Tongue (tissue), 1 donor: ENCODE measurements at regions not wholly inside any gene's neighbourhood (a gene's known extent, or its start where the extent isn't known, plus 50 kb on each side); places are given as distances from the start of the nearest gene placed in this dataset.
A peak's percentile ranks its signal among the peaks of the same experiment; 100 is the strongest.
"Not testable (repeated sequence)": the region's sequence is repeated elsewhere in the genome, so short reads cannot be mapped to it uniquely, and the experiment has no call there.

Experiments used
- DNase-seq: peaks from one replicate; pipeline ENCODE4 v3.0.0-alpha.2; 2015

DNA sequence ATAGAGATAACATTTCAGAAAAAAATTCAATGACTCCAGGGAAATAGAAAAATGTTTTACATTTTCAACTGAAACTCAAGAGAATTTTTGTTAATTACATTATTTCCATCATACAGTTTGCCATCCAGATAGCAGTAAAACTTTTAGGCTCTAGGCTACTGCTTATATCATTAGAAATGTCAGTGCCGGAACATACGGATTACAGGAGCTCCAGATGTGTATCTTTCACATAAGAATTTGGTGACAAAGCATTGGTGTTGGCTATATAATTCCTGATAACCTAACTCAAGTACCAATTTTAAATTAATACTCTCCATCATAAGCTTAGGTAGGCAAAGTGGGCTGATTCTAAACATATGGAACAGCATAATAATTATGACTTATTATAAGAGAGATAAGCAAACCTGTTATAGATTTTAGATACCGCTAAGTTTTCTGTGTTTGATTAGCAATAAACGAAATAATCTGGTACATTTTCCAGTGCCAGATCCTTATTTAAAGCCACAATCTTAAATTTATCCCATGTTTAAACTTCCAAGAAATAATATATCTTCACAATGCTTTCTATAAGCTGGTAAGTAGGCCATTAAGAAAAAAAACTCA is 637.9 kb downstream of the NXPH1 start:
- DNase-seq, result no peak

DNA sequence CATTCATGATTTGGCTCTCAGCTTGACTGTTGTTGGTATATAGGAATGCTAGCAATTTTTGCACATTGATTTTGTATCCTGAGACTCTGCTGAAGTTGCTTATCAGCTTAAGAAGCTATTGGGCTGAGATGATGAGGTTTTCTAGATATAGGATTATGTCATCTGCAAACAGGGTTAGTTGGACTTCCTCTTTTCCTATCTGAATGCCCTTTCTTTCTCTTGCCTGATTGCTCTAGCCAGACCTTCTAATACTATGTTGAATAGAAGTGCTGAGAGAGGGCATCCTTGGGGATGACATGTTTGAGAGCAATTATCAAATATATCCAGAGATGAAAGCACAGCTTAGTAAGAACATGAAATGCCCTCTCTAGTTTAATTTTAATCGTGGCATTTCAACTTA is 642.4 kb downstream of the NXPH1 start:
- not testable (repeated sequence) for DNase-seq

DNA sequence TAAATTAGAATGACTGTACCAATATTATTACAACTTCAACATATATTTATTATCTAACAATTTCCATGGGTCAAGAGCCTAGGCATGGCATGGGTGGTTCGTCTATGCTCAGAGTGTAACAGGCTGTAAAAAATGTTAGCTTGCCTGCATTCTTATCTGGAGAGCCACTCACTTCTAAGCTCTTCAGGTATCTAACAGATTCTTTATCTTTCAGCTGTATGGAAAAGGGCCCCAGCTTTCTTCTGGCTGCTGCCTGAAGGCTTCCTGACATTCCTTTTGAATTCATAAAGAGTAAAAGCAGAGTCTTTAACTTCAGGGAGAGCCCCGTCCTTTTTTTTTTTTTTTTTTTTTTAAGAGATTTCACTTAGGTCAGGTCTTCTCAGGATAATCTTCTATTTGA is 648.8 kb downstream of the NXPH1 start:
- DNase-seq, result no peak

DNA sequence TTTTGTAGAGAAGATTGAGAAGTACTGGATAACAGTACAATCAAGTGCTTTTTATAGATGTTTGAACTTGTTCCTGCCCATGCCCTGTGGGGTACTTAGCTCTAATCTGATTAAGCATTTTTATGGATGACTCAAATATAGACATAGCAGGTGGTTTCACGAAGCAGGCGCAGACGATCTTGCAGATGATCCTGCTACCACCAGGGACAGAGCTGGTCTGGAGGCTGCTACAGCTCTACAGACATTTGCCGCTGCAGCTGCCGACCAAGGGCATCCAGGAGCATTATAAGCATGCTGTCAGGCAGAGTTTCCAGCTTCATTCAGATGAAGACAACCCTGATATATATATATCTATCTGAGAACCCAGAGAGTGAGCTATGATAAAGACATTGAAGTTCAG is 650.4 kb downstream of the NXPH1 start:
- DNase-seq, result peak; percentile 7

DNA sequence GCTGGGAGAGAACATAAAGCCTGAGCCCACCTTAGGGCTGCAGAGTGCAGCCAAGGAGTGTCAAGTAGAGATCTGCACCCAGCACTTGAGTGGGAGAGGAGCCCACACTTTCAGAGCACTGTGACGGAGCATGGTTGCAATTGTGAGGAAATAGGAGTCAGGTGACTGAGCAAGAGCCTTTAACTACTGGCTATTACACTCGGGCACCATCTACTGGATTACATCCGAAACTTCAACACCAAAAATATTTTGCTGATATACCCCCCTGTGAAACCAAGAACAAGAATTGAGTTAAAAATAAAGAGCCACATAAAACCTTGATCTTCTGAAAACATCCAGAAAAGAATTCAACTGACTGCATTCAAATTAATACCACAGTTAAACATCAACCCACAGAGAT is 657.9 kb downstream of the NXPH1 start:
- no peak for DNase-seq

DNA sequence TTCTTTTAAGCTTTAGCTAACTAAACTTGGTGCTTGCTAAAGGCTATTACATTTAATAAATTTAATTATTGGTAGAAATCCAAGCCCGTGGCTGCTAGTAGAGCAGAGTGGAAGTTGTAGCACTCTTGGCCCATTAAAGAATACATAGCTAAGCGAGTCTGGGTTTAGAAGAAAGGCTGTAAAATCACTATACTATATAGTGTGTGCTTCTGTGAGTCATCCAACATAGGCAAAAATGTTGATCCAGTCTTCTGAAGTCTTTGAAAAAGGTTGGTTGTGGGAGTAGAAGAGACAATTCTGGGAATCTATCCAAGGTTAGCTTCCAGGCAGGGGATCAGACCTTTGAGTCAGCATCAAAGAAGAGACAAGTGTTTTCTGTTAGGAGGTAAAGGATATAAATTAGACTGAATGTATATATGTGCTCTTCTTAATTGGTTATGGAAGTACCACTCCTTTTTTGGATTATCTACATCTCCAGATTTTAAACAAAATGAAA is 664.2 kb downstream of the NXPH1 start:
- no peak for DNase-seq

DNA sequence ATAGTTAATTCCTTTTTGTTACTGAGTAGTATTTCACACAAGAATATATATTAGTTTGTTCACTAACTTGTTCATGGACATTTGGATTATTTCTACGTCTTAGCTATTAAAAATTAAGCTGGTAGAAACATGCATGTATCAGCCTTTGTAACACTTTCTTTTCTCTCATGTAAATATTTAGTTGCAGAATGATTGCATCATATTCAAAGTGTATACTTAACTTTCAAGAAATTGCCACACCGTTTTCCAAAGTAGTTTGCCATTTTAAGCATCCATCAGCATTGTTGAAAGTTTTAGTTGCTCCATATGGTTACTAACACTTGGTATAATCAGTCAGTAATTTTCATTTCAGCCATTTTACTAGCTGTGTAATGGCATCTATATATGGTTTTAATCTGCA is 666.9 kb downstream of the NXPH1 start:
- no peak for DNase-seq

DNA sequence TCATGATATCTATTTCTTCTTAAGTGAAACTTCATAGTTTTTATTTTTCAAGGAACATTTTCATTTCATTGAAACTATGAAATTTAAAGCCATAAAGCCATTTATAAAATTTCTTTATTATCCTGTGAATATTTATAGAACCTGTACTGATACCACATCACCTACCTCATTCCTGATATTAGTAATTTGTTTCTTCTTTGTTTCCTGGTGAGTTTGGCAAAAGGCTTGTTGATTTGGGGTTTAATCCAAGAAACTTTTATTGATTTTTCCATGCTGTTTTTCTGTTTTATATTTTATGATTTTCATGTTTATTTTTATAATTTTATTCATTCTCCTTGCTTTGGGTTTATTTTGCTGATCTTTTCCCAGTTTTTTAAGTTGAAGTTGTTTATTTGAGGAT is 669.4 kb downstream of the NXPH1 start:
- DNase-seq, result no peak

DNA sequence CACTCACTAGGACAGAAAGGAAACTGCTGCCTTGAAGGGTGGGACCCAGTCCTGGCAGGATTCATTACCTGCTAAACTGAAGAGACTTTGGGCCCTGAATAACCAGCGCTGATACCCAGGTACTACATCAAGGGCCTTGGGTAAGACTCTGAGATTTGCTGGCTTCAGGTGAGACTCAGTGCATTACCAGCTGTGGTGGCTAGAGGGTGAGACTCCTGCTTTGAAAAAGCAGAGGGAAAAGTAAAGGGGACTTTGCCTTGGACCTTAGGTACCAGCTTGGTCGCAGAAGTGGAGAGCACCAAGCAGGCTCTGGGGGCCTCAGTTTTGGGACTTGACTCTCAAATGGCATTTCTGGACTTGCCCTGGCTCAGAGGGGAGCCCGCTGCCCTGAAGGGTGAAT is 673.3 kb downstream of the NXPH1 start:
- no peak for DNase-seq

DNA sequence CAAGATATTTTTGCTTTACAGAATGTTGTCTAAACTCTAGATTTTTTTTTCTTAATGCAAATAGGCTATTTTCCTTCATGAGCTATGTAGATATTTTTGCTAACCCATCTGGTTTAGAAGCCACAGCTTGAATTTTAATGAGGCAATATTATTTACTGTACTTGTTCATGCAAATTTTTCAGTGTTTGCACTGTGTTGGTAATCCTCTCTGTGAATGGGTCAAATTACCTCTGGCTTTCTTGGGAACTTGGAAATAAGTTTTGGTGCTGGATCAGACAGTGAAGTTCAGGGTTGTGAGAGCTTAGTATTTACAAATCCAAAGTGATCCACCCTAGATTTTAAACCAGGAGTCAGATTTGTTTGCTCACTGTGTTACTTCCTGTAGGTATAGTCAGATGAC is 686.9 kb downstream of the NXPH1 start:
- no peak for DNase-seq

DNA sequence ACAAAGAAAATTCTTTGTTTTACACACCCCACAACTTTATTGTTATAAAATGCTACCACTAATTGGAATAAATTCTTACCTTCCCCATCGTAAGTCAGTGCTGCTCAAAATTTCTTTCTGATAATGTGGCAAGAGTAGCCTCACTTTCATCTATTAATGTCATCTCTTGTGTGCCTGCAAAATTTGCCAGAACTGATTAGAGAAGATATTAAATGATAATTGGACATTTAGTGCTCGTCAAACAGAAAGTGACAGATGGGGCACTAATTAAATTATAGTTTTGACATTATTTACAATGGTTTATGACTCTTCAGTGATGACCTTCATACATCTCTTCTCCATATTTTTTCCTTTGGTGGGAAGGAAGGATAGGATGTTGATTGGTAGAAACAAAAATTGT is 690.9 kb downstream of the NXPH1 start:
- no peak for DNase-seq

DNA sequence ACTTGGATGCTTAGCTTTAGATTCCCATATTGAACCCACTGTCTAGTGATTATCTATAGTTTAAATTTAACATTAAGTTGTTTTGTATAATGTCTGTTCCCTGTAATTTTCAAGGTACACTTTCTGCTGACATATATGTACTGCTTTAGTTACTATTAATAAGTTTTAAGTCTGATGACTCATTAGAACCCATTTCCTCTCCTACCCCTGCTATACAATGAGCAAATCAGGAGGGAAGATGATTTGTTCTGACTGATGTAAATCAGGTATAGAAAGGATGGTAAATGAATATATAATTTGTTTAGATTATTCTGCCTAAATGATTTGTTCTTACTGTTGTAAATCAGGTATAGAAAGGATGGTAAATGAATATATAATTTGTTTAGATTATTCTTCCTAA is 691.8 kb downstream of the NXPH1 start:
- DNase-seq, result no peak

DNA sequence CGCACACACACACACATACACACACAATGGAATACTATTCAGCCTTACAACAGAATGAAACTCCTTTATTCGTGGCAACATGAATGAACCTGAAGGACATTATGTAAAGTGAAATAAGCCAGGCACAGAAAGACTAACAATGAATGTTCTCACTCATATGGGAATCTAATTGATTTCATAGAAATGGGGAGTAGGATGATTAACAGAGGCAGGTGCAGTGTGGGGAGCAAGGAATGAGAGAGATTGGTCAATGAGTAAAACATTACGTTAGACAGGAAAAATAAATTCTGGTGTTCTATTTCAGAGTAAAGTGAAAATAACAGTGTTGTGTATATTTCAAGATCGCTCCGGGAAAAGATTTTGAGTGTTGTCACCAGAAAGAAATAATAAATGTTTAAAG is 694.5 kb downstream of the NXPH1 start:
- DNase-seq, result peak; percentile 44

DNA sequence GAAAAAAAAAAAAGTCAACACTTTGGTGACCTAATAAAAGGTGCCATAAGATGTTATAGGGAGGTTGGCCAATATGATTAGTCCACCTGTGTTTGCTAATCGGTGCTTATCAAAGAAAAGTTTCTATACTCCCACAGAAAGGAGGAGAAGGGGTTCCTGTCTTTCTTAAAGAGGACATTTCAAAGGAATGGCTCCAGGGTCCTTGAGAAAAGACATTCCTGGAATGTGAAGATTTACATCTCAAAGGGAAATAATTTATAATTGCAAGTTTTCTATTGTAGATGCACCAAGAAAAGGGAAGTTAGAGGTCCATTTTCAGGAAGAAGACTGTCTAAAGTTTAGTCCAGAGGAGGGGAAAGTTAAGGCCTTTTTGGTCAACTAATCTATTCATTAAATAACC is 715.3 kb downstream of the NXPH1 start:
- no peak for DNase-seq

DNA sequence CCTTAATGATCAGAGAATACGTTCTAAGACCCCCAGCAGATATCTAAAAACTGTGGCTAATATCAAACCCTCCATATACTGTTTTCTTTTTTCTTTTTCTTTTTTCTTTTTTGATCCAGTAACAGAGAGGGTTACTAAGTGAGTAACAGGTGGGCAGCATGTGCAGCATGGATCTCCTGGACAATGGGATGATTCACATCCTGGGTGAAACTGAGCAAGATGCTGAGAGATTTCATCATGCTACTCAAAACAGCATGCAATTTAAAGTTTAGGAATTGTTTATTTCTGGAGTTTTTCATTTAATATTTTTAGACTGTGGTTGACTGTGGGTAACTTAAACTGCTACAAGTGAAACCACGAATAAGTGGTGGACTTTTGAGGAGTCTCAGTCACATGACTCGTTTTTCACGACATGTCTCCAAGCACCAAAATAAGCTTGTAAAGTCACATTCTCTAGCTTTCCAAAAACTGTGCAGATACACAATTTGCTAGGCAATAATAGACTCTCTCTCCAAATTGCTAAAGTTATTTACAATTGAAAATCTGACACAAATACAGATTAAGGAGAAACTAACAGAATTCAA is 716.2 kb downstream of the NXPH1 start:
- no peak for DNase-seq

DNA sequence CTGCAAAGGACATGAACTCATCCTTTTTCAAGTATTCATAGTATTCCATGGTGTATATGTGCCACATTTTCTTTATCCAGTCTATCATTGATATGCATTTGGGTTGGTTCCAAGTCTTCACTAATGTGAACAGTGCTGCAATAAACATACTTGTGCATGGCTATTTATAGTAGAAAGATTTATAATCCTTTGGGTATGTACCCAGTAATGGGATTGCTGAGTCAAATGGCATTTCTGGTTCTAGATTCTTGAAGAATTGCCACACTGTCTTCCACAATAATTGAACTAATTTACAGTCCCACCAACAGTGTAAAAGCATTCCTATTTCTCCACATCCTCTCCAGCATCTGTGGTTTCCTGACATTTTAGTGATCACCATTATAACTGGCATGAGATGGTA is 730.3 kb downstream of the NXPH1 start:
- DNase-seq, result not testable (repeated sequence)

DNA sequence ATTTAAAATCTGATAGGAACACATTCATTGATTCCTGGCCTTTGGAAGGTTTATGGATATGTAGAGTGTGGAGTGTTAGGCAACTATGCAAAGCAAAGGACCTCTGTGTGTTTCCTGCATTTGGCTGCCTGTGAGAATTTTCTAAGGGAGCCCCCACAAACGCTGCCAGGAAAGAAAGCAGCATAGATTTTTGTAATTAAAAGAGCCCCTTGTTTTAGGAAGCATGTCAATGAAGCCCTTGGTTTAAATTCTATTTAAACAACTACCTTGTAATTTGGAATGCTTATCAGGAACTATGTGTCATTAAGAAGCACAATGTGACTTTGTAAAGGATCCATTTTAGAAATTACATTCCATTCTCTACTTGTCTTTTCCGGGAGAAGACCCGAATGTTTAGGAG is 742.5 kb downstream of the NXPH1 start:
- DNase-seq, result no peak

DNA sequence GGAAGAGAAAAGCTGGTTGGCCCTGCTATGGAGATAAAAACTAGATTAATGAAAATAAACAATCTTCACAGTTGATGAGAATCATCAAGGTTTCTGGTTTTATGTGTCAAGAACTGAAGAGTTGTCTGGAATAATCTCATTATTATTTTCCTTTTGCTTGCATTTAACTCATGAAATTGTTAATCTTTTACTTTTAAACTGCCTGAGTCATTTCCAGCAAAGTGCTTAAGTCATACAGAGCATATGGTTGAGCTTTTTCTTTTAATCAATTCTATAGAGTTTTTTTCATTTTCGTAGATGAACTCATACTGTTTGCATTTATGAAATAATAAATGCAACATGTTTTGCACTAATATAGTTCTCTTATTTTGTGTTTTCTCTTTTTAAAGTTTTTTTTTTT is 747.9 kb downstream of the NXPH1 start:
- no peak for DNase-seq

DNA sequence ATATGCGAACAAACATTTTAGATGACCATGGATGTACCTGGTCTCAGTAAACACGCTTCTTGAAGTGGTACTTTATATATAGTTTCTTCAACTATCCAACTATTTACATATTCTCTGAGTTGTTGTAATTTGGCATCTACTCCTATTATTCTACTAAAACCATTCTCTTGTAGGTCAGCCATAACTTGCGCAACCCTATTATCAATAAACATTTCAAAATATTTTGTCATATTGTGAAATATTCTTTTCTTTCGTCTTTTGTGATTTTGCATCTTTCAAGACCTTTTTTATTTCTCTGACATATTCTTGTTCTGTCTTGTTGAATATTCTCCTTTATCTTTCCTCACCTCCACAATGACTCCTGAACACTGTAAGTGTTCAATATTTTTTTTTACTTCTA is 753.3 kb downstream of the NXPH1 start:
- DNase-seq, result no peak

DNA sequence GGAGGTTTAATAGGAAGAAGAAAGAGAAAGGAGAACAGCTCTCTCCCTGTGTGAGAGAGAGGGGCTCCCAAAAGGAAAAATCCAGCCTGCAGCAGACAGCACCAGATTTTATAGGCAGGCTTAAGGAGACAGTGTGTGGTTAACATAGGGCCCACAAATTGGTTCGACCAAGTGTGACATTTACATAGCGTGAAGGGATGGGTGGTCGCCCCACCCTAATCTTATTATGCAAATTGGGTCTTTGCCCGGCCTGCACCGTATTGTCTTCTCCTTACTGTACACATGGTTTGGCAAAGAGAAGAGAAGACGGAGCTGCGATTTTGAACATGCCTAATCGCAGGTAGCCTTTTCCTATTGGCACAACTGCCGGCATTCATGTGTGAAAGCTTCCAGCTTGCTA is 756.3 kb downstream of the NXPH1 start:
- no peak for DNase-seq

DNA sequence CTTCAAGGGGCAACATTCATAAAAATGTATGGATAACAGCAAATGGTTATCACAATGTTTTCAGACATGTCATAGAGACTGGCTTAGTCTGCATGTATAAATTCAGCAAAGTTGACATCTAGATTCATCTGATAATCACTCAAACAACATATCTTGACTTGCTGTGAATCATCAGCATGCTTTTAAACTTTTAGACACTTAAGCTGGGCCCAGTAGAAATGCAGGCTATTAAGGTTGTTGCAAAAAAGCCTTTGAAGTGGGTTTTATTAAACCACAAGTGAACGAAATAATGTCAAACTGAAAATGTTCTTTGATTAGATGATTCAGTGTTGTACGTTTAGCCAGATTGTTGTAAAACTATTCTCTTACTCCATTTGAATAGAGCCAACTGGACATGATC is 759.6 kb downstream of the NXPH1 start:
- DNase-seq, result no peak

DNA sequence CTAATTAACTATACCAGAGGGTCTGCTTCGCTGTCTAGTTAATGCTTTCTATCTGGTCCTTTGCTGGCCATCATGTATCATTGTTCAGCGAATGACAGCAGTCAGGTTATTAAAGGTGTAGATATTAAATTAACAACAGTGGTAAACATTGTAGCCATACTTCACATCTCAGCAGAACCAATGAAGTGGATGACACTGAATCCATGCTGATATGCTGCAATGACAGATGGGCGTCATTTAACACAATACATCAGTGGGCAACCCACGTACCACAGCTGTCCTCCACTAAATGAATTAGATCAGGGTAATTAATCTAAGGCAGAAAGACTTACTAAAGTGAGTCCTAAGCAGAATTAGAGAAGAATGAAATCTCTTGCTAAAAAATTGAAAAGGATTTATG is 767.2 kb downstream of the NXPH1 start:
- DNase-seq, result no peak

DNA sequence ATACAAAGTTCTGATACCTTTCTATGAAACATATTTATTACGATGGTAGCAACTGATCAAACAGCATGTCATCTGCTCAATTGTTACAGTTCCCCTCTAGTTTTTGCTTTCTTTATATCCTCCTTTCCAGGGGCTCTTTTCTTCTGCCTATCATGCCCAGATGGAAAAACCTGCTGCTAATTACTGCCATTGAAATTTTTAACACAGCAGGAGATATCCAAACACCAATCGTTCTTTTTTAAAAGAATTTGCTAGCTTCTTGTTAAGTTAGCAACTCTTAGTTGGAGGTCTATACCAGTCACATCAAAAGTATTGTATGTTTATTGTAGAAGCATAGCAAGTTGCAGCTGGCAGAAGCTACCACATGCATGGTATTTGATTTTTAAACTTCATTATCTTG is 768.5 kb downstream of the NXPH1 start:
- DNase-seq, result no peak

DNA sequence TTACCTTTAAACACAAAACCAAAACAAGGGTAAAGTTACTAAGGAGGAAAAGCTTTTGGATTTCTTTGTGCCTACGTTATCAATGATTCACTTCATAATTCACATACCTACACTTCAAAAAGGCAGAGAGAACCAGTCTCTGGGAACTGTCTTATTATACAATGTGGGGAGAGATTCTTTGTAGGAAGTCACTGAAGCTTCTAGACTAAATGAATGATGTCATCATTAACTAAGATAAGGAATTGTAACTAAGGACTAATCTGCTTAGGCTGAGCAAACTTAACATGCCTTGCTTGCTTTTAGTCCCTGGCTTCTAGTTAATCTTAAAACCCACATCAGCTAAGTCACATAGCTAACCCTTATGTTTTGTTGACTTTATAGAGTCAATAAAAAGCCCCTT is 771.2 kb downstream of the NXPH1 start:
- DNase-seq, result no peak

DNA sequence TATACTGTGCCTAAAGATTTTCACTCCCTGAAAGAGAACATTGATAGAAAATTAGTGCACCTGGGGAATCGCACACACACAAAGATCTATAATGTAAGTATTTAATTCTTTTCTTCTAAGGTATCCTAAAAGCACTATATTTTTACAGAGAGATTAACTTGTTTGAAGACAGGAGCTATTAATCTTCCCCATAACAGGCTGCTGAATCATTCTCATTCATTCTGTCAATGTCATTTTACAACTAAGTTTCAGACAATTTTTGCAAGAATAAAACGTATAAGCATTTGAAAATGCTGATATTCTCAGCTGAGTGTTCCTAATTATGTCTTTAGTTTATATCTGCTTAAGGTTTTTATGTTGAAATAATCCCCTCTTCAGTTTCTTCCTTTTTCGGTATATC is 776.7 kb downstream of the NXPH1 start:
- no peak for DNase-seq
